Transverse colon (tissue), 4 donors: ENCODE measurements at regions not wholly inside any gene's neighbourhood (a gene's known extent, or its start where the extent isn't known, plus 50 kb on each side); places are given as distances from the start of the nearest gene placed in this dataset.
"Not testable (repeated sequence)": the region's sequence is repeated elsewhere in the genome, so short reads cannot be mapped to it uniquely, and the experiment has no call there.

Experiments
- DNase-seq: peaks from one replicate; pipeline ENCODE4 v3.0.0-alpha.2; 2019
- H3K27ac ChIP-seq, 4 donors: fragments of 200-600 bp; sonication (generic); 2 replicates each; pipeline ENCODE4 v1.5.1; 2016 to 2018; ENCODE audit warnings: inconsistent platforms in 4 of 4
- H3K27me3 ChIP-seq: fragments of 200-600 bp; sonication (generic); 2 replicates; pipeline ENCODE4 v1.5.1; 2017; ENCODE audit warnings: inconsistent platforms
- H3K36me3 ChIP-seq, 4 donors: fragments of 200-600 bp; sonication (generic); 2 replicates each; pipeline ENCODE4 v1.5.1; 2017 to 2019; ENCODE audit warnings: inconsistent platforms in 4 of 4
- H3K4me1 ChIP-seq, 4 donors: fragments of 200-600 bp; sonication (generic); 2 replicates each; pipeline ENCODE4 v1.5.1; 2017 to 2020; ENCODE audit warnings: inconsistent platforms in 4 of 4
- H3K4me3 ChIP-seq, 4 donors: fragments of 200-600 bp; sonication (generic); 1 replicate in 1 of 4; 2 replicates in 3 of 4; pipeline versions ENCODE4 v1.5.1 to v1.6.1; 2017 to 2019; ENCODE audit warnings: inconsistent platforms in 4 of 4
- H3K9me3 ChIP-seq, 2 donors: fragments of 200-600 bp; sonication (generic); 2 replicates each; pipeline ENCODE4 v1.5.1; 2017 to 2019; ENCODE audit warnings: inconsistent platforms in 2 of 2
- CTCF ChIP-seq, 5 experiments: fragments of 200-600 bp in 3 of 5; fragments of 450-650 bp in 2 of 5; sonication (generic) in 3 of 5; IDR thresholded peaks; 1 replicate in 2 of 5; 2 replicates in 3 of 5; pipeline ENCODE4 v1.5.1; 2016 to 2017; ENCODE audit warnings: antibody characterized with exemption in 5 of 5, inconsistent platforms in 3 of 5, mild to moderate bottlenecking in 2 of 5, moderate library complexity in 1 of 5
- EP300 ChIP-seq: sonication (generic); formaldehyde crosslinking; IDR thresholded peaks from one replicate; pipeline ENCODE4 v1.6.1; 2017; ENCODE audit warnings: antibody characterized with exemption, low read depth
- POLR2A ChIP-seq: fragments of 450-650 bp; IDR thresholded peaks from one replicate; pipeline ENCODE4 v1.6.1; 2016; ENCODE audit warnings: antibody characterized with exemption, mild to moderate bottlenecking, moderate library complexity
- POLR2AphosphoS5 ChIP-seq, 3 donors: sonication (generic); formaldehyde crosslinking; IDR thresholded peaks; one replicate each; pipeline ENCODE4 v1.6.1; 2016; ENCODE audit warnings: antibody characterized with exemption in 3 of 3
- WGBS, 2 donors: methylation state at CpG; one replicate each; pipeline ENCODE4 v1.1.5; 2018; ENCODE audit warnings: low coverage in 1 of 2; 5-methylcytosine and 5-hydroxymethylcytosine counted together
- in situ Hi-C, 4 donors: fragments of 200-750 bp; cut with MboI; loops; one replicate each; pipeline versions ENCODE4 v1.15.0 to v1.15.1; 2017; ENCODE audit warnings: low sequenced_read_pairs in 3 of 4, low pct_ligation_motif_present in 1 of 4, low pct_unique_long_range_greater_than_20kb in 1 of 4
- intact Hi-C: fragments of 100-400 bp; cut with DNase I; formaldehyde crosslinking; loops from one replicate; pipeline ENCODE4 v1.15.1; 2023; ENCODE audit warnings: low total_unique reads

- TF ChIP-seq CTCF (IDR thresholded peaks at IDR 0.05) (no peak), POLR2A (no peak), EP300 (no peak), POLR2AphosphoS5 (IDR thresholded peaks at IDR 0.05) (no peak)
- Histone ChIP-seq H3K27me3 (no peaks in the 10 kb centered on the region), H3K27ac (no peak overlapping the region), H3K4me3 (no peak overlapping the region), H3K4me1 (no peaks in the 10 kb centered on the region), H3K9me3 (no peaks in the 10 kb centered on the region), H3K36me3 (no peaks in the 10 kb centered on the region)
- intact Hi-C loops: no loop called here
- WGBS, 2 donors: 80 to 83% methylated on average over 1 to 2 of the region's 2 CpGs
- in situ Hi-C loops: loop anchor here in 1 of 4 donors (25.0 kb wide), 1 partner anchor 145 kb away; no protein-coding TSS in a partner anchor
- no peak for DNase-seq
These were observed 637.6 kb downstream of the ADCYAP1 start for GRCh38 chr18:1542230-1542774.

GRCh38 chr18:1544016-1544415 is 639.3 kb downstream of the ADCYAP1 start:
- Histone ChIP-seq H3K9me3 (no peaks in the 10 kb centered on the region), H3K36me3 (no peaks in the 10 kb centered on the region), H3K4me3 (no peak overlapping the region), H3K4me1 (no peaks in the 10 kb centered on the region), H3K27me3 (no peaks in the 10 kb centered on the region), H3K27ac (no peak overlapping the region)
- WGBS, 2 donors: 10 to 52% methylated on average over 2 to 3 of the region's 3 CpGs
- no peak for TF ChIP-seq POLR2A
- TF ChIP-seq EP300: no peak
- no peak for TF ChIP-seq CTCF (IDR thresholded peaks at IDR 0.05)
- TF ChIP-seq POLR2AphosphoS5 (IDR thresholded peaks at IDR 0.05): no peak
- in situ Hi-C loops (loop anchor here in 1 of 4 donors (25.0 kb wide), 1 partner anchor 143 kb away; no protein-coding TSS in a partner anchor), intact Hi-C loops (no loop called here)
- DNase-seq: no peak

GRCh38 chr18:1557711-1558110 is 653.0 kb downstream of the ADCYAP1 start:
- WGBS, 2 donors: 57 to 74% methylated on average over 1 of the region's 1 CpG
- intact Hi-C loops, H3K27ac ChIP-seq, H3K4me1 ChIP-seq, DNase-seq, H3K4me3 ChIP-seq, H3K27me3 ChIP-seq, H3K36me3 ChIP-seq, H3K9me3 ChIP-seq: not testable (repeated sequence)
- in situ Hi-C loops: loop anchor here in 1 of 4 donors (25.0 kb wide), 2 partner anchors 95 to 670 kb away; no protein-coding TSS in a partner anchor

- H3K36me3 ChIP-seq: no peaks in the 10 kb centered on the region
- 47 to 80% methylated on average over 1 to 3 of the region's 3 CpGs for WGBS, 2 donors
- in situ Hi-C loops: loop anchor here in 1 of 4 donors (25.0 kb wide), 2 partner anchors 97 to 672 kb away; no protein-coding TSS in a partner anchor
- no peaks in the 10 kb centered on the region for H3K27me3 ChIP-seq
- H3K9me3 ChIP-seq: no peaks in the 10 kb centered on the region
- TF ChIP-seq EP300 (no peak), CTCF (IDR thresholded peaks at IDR 0.05) (no peak), POLR2A (no peak), POLR2AphosphoS5 (IDR thresholded peaks at IDR 0.05) (no peak)
- no peak for DNase-seq
- H3K4me3 ChIP-seq: no peak overlapping the region
- no peaks in the 10 kb centered on the region for H3K4me1 ChIP-seq
- no peak overlapping the region for H3K27ac ChIP-seq
- intact Hi-C loops: no loop called here
These were observed 654.9 kb downstream of the ADCYAP1 start for GRCh38 chr18:1559563-1559962.

GRCh38 chr18:1564793-1565192 is 660.1 kb downstream of the ADCYAP1 start:
- in situ Hi-C loops: loop anchor here in 1 of 4 donors (25.0 kb wide), 2 partner anchors 102 to 677 kb away; no protein-coding TSS in a partner anchor
- Histone ChIP-seq H3K27ac (no peak overlapping the region), H3K4me1 (no peaks in the 10 kb centered on the region), H3K9me3 (no peaks in the 10 kb centered on the region), H3K27me3 (no peaks in the 10 kb centered on the region), H3K36me3 (no peaks in the 10 kb centered on the region), H3K4me3 (no peak overlapping the region)
- intact Hi-C loops: no loop called here
- DNase-seq: no peak
- WGBS, 2 donors: 56 to 59% methylated on average over 3 of the region's 3 CpGs
- TF ChIP-seq CTCF (IDR thresholded peaks at IDR 0.05) (no peak), POLR2A (no peak), POLR2AphosphoS5 (IDR thresholded peaks at IDR 0.05) (no peak), EP300 (no peak)
